ENCODE measurements at regions not wholly inside any gene's neighbourhood (a gene's known extent, or its start where the extent isn't known, plus 50 kb on each side); places are given as distances from the start of the nearest gene placed in this dataset.

DNA sequence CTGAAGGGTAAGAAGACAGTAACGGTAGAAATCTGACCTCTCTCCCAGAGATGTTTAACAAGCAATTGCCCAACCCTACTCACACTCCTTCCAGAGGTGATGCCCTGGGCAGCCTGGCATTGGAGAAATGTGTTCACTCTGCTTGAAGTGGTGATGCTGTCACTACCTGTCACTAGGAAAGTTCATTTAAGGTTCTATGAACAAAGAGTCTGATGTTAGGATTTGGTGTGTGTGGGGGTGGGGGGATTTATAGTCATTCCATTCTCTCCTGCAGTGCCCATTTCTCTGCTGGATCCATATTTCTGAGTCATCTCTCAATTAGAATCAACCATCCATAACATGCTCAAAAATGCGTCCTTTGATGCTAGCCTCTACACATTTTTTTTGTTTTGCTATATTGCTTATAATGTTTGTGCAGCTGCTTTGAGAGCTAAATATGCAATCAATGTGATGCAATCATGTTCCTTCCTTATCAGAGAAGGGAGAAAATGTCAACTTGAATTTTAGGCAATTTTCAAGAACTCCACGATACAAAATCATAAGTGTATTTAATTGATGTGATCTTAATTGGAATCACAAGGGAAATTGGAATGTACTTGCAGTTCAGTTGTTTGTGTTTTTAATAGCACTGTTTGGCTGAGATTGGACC, 173.9 kb downstream of the DUSP10 start:
- TF ChIP-seq, protein P1, sequence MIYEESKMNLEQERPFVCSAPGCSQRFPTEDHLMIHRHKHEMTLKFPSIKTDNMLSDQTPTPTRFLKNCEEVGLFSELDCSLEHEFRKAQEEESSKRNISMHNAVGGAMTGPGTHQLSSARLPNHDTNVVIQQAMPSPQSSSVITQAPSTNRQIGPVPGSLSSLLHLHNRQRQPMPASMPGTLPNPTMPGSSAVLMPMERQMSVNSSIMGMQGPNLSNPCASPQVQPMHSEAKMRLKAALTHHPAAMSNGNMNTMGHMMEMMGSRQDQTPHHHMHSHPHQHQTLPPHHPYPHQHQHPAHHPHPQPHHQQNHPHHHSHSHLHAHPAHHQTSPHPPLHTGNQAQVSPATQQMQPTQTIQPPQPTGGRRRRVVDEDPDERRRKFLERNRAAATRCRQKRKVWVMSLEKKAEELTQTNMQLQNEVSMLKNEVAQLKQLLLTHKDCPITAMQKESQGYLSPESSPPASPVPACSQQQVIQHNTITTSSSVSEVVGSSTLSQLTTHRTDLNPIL (CRISPR knock-in tag; IDR thresholded peaks at IDR 0.05; ENCODE audit: low read depth): no peak
- TF ChIP-seq PPARA (CRISPR knock-in tag; IDR thresholded peaks at IDR 0.05; ENCODE audit: borderline replicate concordance) (no peak), ZFP3 (CRISPR knock-in tag; IDR thresholded peaks at IDR 0.05) (no peak), RARB (CRISPR knock-in tag; IDR thresholded peaks at IDR 0.05) (no peak), ZFP30 (CRISPR knock-in tag; IDR thresholded peaks at IDR 0.05) (no peak), ESRRG (CRISPR knock-in tag; IDR thresholded peaks at IDR 0.05) (no peak), ISL1 (CRISPR knock-in tag; IDR thresholded peaks at IDR 0.05) (no peak), TCF4 (CRISPR knock-in tag; IDR thresholded peaks at IDR 0.05; ENCODE audit: borderline replicate concordance) (no peak), ZC3H10 (CRISPR knock-in tag; IDR thresholded peaks at IDR 0.05) (no peak), ZNF8 (CRISPR knock-in tag; IDR thresholded peaks at IDR 0.05) (no peak), ARNTL (CRISPR knock-in tag; IDR thresholded peaks at IDR 0.05; ENCODE audit: borderline replicate concordance, low read depth) (no peak)
- TF ChIP-seq, protein P2, sequence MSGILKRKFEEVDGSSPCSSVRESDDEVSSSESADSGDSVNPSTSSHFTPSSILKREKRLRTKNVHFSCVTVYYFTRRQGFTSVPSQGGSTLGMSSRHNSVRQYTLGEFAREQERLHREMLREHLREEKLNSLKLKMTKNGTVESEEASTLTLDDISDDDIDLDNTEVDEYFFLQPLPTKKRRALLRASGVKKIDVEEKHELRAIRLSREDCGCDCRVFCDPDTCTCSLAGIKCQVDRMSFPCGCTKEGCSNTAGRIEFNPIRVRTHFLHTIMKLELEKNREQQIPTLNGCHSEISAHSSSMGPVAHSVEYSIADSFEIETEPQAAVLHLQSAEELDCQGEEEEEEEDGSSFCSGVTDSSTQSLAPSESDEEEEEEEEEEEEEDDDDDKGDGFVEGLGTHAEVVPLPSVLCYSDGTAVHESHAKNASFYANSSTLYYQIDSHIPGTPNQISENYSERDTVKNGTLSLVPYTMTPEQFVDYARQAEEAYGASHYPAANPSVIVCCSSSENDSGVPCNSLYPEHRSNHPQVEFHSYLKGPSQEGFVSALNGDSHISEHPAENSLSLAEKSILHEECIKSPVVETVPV (CRISPR knock-in tag; IDR thresholded peaks at IDR 0.05): no peak
- TF ChIP-seq, protein P3, sequence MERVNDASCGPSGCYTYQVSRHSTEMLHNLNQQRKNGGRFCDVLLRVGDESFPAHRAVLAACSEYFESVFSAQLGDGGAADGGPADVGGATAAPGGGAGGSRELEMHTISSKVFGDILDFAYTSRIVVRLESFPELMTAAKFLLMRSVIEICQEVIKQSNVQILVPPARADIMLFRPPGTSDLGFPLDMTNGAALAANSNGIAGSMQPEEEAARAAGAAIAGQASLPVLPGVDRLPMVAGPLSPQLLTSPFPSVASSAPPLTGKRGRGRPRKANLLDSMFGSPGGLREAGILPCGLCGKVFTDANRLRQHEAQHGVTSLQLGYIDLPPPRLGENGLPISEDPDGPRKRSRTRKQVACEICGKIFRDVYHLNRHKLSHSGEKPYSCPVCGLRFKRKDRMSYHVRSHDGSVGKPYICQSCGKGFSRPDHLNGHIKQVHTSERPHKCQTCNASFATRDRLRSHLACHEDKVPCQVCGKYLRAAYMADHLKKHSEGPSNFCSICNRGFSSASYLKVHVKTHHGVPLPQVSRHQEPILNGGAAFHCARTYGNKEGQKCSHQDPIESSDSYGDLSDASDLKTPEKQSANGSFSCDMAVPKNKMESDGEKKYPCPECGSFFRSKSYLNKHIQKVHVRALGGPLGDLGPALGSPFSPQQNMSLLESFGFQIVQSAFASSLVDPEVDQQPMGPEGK (CRISPR knock-in tag; IDR thresholded peaks at IDR 0.05; ENCODE audit: borderline replicate concordance): no peak
- TF ChIP-seq, protein P4, sequence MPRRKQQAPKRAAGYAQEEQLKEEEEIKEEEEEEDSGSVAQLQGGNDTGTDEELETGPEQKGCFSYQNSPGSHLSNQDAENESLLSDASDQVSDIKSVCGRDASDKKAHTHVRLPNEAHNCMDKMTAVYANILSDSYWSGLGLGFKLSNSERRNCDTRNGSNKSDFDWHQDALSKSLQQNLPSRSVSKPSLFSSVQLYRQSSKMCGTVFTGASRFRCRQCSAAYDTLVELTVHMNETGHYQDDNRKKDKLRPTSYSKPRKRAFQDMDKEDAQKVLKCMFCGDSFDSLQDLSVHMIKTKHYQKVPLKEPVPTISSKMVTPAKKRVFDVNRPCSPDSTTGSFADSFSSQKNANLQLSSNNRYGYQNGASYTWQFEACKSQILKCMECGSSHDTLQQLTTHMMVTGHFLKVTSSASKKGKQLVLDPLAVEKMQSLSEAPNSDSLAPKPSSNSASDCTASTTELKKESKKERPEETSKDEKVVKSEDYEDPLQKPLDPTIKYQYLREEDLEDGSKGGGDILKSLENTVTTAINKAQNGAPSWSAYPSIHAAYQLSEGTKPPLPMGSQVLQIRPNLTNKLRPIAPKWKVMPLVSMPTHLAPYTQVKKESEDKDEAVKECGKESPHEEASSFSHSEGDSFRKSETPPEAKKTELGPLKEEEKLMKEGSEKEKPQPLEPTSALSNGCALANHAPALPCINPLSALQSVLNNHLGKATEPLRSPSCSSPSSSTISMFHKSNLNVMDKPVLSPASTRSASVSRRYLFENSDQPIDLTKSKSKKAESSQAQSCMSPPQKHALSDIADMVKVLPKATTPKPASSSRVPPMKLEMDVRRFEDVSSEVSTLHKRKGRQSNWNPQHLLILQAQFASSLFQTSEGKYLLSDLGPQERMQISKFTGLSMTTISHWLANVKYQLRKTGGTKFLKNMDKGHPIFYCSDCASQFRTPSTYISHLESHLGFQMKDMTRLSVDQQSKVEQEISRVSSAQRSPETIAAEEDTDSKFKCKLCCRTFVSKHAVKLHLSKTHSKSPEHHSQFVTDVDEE (CRISPR knock-in tag; IDR thresholded peaks at IDR 0.05): no peak
